SJSA1 (cell line): ENCODE measurements at regions not wholly inside any gene's neighbourhood (a gene's known extent, or its start where the extent isn't known, plus 50 kb on each side); places are given as distances from the start of the nearest gene placed in this dataset.
"Not testable (repeated sequence)": the region's sequence is repeated elsewhere in the genome, so short reads cannot be mapped to it uniquely, and the experiment has no call there.

Source experiments
- DNase-seq, 2 experiments: peaks; one replicate each; pipeline ENCODE4 v3.0.0-alpha.2; 2015 to 2020; ENCODE audit warnings: low spot score in 2 of 2, low read depth in 1 of 2
- H3K27ac ChIP-seq: fragments of 250-450 bp; sonication (Bioruptor Pico); 2 replicates; pipeline ENCODE4 v1.5.1; 2020; ENCODE audit warnings: mild to moderate bottlenecking, moderate library complexity
- H3K27me3 ChIP-seq: fragments of 250-450 bp; sonication (Bioruptor Pico); replicated peaks from 2 replicates; pipeline ENCODE4 v1.5.1; 2020; ENCODE audit warnings: mild to moderate bottlenecking, moderate library complexity
- H3K36me3 ChIP-seq: fragments of 250-450 bp; sonication (Bioruptor Pico); 2 replicates; pipeline ENCODE4 v1.5.1; 2020; ENCODE audit warnings: mild to moderate bottlenecking
- H3K4me1 ChIP-seq: fragments of 250-450 bp; sonication (Bioruptor Pico); replicated peaks from 2 replicates; pipeline ENCODE4 v1.6.1; 2021; ENCODE audit warnings: mild to moderate bottlenecking
- H3K4me3 ChIP-seq: fragments of 250-450 bp; sonication (Bioruptor Pico); 2 replicates; pipeline ENCODE4 v1.5.1; 2020; ENCODE audit warnings: mild to moderate bottlenecking
- H3K9me3 ChIP-seq: fragments of 250-450 bp; sonication (Bioruptor Pico); replicated peaks from 2 replicates; pipeline ENCODE4 v1.5.1; 2020; ENCODE audit warnings: mild to moderate bottlenecking

DNA sequence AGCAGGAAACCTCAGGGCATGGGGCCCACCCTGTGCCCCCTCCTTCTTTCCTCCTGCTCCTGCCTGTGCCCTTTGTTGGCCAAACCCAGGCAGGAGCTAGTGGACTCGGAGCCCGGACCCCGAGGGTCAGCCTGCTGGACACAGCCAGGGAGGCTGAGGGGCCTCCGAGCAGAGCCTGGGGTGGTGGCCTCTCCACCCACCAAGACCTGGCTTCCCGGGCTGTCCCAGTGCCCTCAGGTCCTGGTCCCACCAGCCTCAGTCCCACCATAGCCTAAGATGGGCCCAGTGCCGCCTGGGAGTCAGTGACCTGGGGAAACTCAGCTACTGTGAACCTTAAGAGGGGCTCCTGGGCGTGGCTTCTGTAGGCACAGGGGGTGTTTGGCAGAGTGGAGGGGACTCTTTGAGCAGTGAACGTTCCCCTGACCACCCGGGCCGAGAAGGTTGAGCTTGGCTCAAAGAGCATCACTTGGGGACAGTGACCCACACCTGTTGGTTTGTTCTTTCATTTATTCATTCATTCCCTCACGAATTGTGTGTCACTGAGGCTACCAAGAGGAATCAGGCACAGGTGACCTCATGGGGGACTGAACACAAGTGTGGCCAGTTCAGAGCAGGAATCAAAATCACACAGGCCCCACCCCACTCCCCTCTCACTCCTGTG lies 266.1 kb downstream of the ADGRD1 start:
- no peak for DNase-seq
- Histone ChIP-seq H3K27me3 (peaks cover 8% of the 10 kb centered on the region; the same call in 1 of the 2 replicates), H3K4me1 (no peaks in the 10 kb centered on the region), H3K9me3 (no peaks in the 10 kb centered on the region), H3K4me3 (no peak overlapping the region), H3K27ac (no peak overlapping the region), H3K36me3 (no peaks in the 10 kb centered on the region)

DNA sequence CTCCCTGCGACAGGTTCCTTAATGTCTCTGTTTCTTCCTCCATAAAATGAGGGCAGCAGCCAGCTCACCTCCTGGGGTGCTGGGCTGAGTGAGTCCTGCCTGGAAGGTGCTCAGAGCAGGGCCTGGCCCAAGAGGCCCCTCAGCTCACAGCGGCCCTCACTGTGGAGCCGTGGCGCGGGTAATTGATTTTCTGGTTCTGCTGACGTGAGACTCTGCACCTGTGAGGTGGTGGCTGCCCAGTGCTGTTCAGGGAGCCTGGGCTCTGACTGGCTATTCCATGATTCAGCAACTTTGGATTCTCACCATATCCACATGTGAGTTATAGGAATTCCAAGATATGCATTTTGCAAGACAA lies 266.6 kb downstream of the ADGRD1 start:
- H3K27ac ChIP-seq = no peak overlapping the region
- H3K4me3 ChIP-seq = no peak overlapping the region
- peaks cover 8% of the 10 kb centered on the region; the same call in 1 of the 2 replicates for H3K27me3 ChIP-seq
- no peaks in the 10 kb centered on the region for H3K4me1 ChIP-seq
- DNase-seq = no peak
- no peaks in the 10 kb centered on the region for H3K9me3 ChIP-seq
- H3K36me3 ChIP-seq = no peaks in the 10 kb centered on the region

DNA sequence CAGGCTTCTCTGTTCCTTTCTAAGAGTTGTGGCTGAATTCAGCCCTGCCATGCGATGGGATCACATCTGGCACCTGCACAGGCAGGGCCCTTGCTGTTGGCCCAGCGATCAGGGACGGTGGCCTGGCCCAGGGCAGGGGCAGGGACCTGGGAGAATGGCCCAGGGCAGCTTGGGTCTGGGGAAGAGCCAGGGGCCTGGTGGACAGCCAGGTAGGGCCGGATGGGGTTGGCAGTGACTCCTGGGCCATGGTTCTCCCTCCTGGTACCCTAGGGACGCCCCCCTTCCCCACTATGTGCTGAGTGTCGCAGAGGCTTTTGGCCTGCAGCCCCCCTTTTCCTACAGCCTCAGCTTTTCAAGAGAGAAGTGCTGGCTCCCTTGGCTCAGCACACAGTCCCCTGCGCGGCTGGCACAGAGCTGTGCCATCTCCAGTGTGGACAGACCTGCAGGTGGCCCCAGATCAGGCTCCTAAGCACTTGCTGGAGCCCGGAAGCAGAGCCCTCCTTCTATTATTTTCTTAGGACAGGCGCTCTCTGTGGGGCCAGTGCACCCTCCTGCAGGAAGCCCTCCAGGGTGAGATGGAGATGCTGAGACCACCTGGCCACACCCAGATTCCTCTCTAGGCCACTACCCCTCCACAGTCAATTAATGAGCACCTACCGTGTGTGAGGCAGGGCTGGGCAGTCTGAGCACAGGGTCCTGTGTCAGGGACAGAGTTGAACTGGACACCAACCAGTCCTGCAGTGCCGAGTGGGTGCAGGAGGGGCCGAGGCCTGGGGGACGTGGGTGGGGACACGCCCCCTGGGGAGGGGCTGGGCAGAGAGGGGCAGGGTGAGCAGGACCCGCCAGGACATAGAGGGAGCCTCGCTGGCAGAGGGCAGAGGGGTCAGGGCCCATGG lies 267.6 kb downstream of the ADGRD1 start:
- DNase-seq = no peak
- Histone ChIP-seq H3K4me3 (no peak overlapping the region), H3K27ac (no peak overlapping the region), H3K36me3 (no peaks in the 10 kb centered on the region), H3K9me3 (no peaks in the 10 kb centered on the region), H3K27me3 (peaks cover 8% of the 10 kb centered on the region; the same call in 1 of the 2 replicates), H3K4me1 (no peaks in the 10 kb centered on the region)

DNA sequence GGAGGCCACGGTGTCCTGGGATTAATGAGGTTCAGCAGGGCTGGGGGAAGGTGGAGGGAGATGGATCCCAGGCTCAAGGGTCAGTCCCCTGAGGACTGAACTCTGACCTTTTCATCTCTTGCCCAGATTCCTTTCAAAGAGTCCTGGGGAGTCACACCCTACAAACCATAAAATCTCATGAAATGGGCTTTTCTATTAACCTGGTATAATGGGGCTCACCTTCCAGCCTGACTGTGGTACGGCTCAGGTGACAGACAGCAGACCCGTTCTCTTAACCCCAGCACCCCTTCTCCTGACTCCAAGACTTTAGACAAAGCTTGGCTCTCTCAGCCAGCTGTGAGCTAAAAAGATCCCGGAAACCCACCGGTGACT lies 268.2 kb downstream of the ADGRD1 start:
- no peaks in the 10 kb centered on the region for H3K4me1 ChIP-seq
- peaks cover 8% of the 10 kb centered on the region; the same call in 1 of the 2 replicates for H3K27me3 ChIP-seq
- H3K27ac ChIP-seq = no peak overlapping the region
- no peak for DNase-seq
- no peaks in the 10 kb centered on the region for H3K9me3 ChIP-seq
- no peak overlapping the region for H3K4me3 ChIP-seq
- no peaks in the 10 kb centered on the region for H3K36me3 ChIP-seq

DNA sequence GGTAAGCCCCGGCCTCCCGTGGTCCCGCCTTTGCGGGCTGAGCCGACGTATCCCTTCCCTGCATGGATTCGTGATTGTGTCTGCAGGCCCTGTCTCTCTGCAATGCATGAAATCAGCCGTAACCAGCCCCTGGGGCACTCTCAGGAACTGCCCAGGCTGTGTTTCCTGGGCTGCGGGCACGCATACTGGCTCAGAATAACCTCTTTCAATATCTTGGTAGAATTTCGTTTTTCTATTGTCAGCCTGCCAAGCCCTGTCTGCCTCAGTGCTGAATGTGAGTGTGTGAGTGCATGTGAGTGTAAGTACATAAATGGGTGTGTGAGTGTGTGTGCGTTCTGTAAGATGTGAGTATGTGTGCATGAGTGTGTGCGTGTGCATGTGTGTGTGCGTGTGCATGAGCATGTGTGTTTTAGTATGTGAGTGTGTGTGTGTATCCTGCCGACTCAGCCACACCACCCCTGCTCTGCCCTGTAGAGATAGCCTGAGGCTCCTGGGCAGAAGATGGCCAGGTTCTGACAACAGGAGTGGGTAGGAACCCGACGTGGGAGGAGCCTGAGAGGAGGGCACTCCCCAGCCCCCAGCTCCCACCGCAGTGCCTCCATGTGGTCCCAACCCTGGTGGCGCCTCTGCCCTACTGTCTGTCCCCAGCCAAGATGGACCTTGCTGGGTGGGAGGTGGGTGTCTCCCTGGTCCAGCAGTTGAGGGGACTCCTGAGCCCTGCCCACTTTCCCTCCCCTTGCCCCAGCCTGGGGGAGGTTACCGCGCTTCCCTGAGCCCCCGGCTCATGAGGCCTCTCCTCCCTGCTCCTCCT lies 268.8 kb downstream of the ADGRD1 start:
- H3K27ac ChIP-seq = no peak overlapping the region
- no peaks in the 10 kb centered on the region for H3K9me3 ChIP-seq
- peaks cover 4% of the 10 kb centered on the region; the same call in 1 of the 2 replicates for H3K27me3 ChIP-seq
- H3K36me3 ChIP-seq = no peaks in the 10 kb centered on the region
- no peaks in the 10 kb centered on the region for H3K4me1 ChIP-seq
- H3K4me3 ChIP-seq = no peak overlapping the region
- no peak for DNase-seq

DNA sequence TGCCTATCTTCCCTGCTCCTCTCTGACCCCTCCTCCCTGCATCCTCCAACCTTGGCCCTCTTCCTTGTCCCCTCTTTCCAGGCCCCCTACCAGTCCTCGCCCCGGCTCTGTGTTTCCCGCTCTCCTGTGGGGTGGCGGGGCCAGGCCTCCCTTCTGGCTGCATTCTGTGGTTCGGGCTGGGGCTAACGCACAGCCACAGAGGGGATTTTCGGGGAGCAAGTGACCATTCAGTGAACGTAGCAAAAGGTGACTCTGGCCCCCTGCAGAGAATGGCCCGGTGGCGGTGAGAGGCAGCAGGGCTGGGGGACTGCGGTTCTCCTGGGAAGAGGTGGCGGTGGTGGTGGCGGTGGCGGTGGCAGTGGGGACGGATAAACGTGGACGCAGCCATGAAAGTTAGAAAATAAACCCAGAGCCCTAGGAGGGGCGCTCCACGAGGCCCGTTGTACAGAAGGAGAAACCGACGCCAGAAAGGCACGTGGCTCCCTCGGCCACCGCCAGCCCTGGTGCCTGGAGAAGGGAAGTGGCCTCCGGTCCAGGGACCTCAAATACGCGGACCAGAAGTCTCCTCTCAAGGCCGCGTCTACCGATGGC lies 269.6 kb downstream of the ADGRD1 start:
- DNase-seq = no peak
- no peaks in the 10 kb centered on the region for H3K36me3 ChIP-seq
- no peaks in the 10 kb centered on the region for H3K4me1 ChIP-seq
- no peak overlapping the region for H3K4me3 ChIP-seq
- H3K27me3 ChIP-seq = no peaks in the 10 kb centered on the region
- H3K27ac ChIP-seq = no peak overlapping the region
- no peaks in the 10 kb centered on the region for H3K9me3 ChIP-seq

DNA sequence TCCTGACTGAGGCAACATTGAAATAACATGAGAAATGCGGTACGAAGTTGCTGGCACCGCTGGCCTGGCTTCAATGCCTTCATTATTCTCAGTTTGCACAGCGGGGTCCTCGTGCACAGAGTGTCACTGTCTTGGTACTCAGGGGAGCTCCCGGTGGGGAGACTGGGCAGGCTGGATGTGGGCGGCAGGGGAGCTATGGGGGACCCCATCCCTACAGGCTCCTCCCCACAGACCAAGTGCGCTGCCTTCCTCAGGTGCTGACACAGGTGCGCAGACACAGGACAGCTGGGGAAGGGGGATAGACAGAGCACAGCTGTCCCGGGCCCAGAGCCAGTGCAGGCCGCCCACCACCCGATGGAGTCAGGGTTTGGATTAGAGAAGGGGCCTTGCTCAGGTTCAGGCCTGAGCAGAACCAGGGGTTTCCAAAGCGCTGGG lies 270.1 kb downstream of the ADGRD1 start:
- H3K36me3 ChIP-seq = no peaks in the 10 kb centered on the region
- H3K4me1 ChIP-seq = no peaks in the 10 kb centered on the region
- H3K27me3 ChIP-seq = no peaks in the 10 kb centered on the region
- no peak overlapping the region for H3K27ac ChIP-seq
- H3K4me3 ChIP-seq = no peak overlapping the region
- DNase-seq = no peak
- no peaks in the 10 kb centered on the region for H3K9me3 ChIP-seq

DNA sequence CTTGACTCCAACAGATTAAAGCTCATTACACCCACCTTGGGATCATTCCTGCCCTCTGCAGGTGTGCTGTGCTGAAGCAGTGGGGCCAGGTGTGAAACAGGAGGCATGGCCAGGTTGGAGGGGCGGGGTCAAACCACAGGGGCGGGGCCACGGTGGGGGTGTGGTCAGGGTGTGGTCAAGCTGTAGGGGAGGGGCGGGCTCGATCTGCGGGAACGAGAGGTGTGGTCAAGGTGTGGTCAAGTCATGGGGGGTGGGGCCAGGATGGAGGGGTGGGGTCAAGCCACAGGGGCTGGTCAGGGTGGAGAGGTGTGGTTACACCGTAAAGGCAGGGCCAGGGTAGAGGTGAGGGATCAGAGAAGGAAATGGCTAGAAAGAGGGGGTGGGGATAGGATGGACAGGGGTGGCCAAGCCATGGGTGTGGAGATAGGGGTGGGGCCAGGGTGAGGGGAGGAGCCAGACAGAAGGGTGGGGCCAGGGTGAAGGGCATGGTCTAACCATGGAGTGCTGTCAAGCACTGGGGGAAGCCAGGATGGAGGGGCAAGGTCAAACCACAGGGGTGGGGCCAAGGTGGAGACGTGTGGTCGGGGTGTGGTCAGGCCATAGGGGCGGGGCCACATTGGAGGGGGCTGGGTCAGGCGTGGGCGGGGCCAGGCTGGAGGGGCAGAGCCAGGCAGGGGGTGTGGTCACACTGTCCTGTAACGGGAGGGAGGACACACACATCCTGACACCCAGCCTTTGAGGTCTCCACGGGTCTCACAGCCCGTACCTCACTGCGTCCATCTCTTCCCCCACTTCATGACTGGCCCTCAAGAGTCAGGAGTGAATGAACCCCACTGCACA lies 270.7 kb downstream of the ADGRD1 start:
- not testable (repeated sequence) for H3K27ac ChIP-seq, H3K36me3 ChIP-seq, H3K9me3 ChIP-seq, H3K4me3 ChIP-seq, H3K4me1 ChIP-seq, H3K27me3 ChIP-seq, DNase-seq

DNA sequence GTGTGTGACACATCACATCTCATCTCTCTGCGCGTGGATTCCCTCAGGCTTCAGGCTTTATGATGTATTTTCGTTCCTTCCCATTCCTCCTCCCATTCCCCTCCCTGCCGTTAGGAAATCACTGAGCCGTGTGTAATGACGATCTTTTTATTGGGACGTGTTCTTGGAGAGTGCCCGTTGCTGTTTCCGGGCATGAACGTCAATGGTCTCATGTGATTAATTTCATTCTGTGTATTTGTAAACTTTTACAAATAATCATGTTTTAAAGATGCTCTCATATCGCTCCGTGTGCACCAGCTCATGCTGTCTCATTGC lies 271.3 kb downstream of the ADGRD1 start:
- H3K27ac ChIP-seq, H3K27me3 ChIP-seq, H3K36me3 ChIP-seq, H3K4me1 ChIP-seq, H3K4me3 ChIP-seq, DNase-seq, H3K9me3 ChIP-seq: not testable (repeated sequence)

DNA sequence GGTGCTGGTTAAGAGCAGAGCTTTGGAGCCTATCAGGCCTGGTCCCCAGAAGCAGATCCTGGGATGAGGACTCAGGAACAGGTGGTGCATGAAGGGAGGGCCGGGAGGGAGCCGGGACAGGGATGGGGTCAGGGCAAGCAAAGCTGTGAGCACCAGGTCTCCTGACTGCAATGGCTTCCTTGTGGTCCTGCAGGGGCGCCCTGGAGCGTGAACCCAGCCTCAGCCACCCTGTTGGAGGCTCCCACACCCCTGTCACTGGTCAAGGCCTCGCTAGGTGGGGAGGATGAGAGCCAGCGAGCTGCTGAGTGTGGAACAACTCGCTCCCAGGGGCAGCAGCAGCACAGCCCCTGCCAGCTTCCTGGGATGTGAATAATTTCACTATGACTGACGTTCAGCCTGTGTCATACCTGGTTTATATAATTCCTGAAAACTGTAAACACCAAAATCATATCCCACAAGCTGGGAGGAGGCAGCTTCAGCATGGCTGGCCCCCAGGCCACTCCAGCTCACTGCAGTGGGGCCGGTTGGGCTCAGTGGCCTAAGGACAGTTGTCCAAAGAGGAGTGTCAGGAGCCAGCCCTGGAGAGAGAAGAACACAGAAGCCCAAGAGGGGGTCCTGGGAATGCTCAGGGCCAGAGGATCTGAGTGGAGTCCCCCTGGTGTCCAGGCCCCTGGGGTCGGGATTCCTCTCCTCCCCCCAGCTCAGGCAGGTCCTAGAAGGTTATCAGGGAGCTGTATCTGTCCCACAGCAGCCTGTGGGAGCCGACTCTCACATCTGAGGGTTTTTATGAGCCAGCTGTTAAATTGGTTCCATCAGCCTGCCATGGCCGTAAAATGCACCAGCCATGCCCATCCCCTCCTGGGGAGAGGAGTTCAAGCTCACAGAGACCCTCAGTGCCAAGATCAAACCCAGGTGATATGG lies 272.9 kb downstream of the ADGRD1 start:
- DNase-seq = no peak
- Histone ChIP-seq H3K4me1 (no peaks in the 10 kb centered on the region), H3K27me3 (no peaks in the 10 kb centered on the region), H3K9me3 (no peaks in the 10 kb centered on the region), H3K36me3 (no peaks in the 10 kb centered on the region), H3K27ac (no peak overlapping the region), H3K4me3 (no peak overlapping the region)

DNA sequence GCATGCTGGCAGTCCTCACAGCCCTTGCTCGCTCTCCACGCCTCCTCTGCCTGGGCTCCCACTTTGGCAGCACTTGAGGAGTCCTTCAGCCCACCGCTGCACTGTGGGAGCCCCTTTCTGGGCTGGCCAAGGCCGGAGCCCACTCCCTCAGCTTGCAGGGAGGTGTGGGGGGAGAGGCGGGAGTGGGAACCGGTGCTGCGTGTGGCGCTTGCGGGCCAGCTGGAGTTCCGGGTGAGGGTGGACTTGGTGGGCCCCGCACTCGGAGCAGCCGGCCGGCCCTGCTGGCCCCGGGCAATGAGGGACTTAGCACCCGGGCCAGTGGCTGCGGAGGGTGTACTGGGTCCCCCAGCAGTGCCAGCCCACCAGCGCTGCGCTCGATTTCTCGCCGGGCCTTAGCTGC lies 273.9 kb downstream of the ADGRD1 start:
- not testable (repeated sequence) for H3K4me1 ChIP-seq, H3K9me3 ChIP-seq, H3K27me3 ChIP-seq, H3K4me3 ChIP-seq, H3K36me3 ChIP-seq, DNase-seq, H3K27ac ChIP-seq

DNA sequence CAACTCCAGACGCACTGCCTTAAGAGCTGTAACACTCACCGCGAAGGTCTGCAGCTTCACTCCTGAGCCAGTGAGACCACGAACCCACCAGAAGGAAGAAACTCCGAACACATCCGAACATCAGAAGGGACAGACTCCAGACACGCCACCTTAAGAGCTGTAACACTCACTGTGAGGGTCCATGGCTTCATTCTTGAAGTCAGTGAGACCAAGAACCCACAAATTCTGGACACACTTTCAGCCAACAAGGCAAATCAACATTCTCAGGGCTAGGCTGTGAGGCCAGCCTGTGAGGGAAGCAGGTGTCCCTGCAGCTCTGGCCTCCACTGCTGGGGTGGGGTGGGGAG lies 275.3 kb downstream of the ADGRD1 start:
- DNase-seq, H3K4me1 ChIP-seq, H3K27ac ChIP-seq, H3K9me3 ChIP-seq, H3K27me3 ChIP-seq, H3K36me3 ChIP-seq, H3K4me3 ChIP-seq: not testable (repeated sequence)
